ENCODE measurements at regions not wholly inside any gene's neighbourhood (a gene's known extent, or its start where the extent isn't known, plus 50 kb on each side); places are given as distances from the start of the nearest gene placed in this dataset.

DNA sequence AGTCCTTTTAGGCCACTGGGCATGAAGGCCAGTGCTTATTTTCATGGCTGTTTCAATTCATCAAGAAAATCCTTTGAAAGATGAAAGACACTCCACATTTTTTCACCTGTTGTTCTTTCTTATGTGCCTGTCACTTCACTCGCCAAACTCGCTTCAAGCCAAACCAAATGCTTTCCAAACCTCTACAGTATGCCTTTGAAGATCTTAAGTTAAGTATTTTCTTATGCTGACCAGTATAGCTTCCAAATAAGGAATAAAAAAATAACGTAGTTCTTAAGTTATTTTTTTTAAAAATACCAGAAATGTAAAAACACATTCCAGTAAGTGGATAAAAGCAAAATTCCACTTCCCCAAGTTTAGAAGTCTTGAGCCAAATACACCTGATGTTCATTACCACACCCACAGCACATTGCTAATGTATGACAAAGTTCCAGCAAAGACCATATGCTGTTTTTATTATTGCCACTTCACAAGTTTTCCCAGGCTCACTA is 186.1 kb downstream of the MTERF1 start:
- TF ChIP-seq, protein P1, sequence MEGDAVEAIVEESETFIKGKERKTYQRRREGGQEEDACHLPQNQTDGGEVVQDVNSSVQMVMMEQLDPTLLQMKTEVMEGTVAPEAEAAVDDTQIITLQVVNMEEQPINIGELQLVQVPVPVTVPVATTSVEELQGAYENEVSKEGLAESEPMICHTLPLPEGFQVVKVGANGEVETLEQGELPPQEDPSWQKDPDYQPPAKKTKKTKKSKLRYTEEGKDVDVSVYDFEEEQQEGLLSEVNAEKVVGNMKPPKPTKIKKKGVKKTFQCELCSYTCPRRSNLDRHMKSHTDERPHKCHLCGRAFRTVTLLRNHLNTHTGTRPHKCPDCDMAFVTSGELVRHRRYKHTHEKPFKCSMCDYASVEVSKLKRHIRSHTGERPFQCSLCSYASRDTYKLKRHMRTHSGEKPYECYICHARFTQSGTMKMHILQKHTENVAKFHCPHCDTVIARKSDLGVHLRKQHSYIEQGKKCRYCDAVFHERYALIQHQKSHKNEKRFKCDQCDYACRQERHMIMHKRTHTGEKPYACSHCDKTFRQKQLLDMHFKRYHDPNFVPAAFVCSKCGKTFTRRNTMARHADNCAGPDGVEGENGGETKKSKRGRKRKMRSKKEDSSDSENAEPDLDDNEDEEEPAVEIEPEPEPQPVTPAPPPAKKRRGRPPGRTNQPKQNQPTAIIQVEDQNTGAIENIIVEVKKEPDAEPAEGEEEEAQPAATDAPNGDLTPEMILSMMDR (IDR thresholded peaks at IDR 0.05), result no peak
- no peak for TF ChIP-seq EZH2 (IDR thresholded peaks at IDR 0.05; ENCODE audit: borderline replicate concordance, insufficient read depth, low read depth, low read length, poor library complexity, severe bottlenecking)
- H4K20me1 ChIP-seq (ENCODE audit: control insufficient read depth, insufficient read depth, low read length, poor library complexity, severe bottlenecking), result no peaks in the 10 kb centered on the region
- Mint-ChIP-seq H3K27ac (no peak overlapping the region), H3K4me3 (no peak overlapping the region), H3K9me3 (ENCODE audit: insufficient read depth) (no peaks in the 10 kb centered on the region), H3K4me1 (no peaks in the 10 kb centered on the region), H3K27me3 (no peaks in the 10 kb centered on the region)
- ChIA-PET CTCF (no interaction called here), POLR2A (no interaction called here)
- ATAC-seq (ENCODE audit: low read depth) (no peak), DNase-seq (no peak)
- H3K9me3 ChIP-seq (ENCODE audit: control extremely low read depth in 1 of 3, control insufficient read depth in 2 of 3, insufficient read depth in 1 of 3, low read length in 2 of 3), result peaks cover 0 to 13% (median 6%) of the 10 kb centered on the region in 3 donors
- no peaks in the 10 kb centered on the region for H3K27me3 ChIP-seq (replicated peaks in 1 of 4; ENCODE audit: control extremely low read depth in 1 of 4, control insufficient read depth in 3 of 4, insufficient read depth in 4 of 4, low read length in 3 of 4)
- no peaks in the 10 kb centered on the region for H3K79me2 ChIP-seq (ENCODE audit: control insufficient read depth, insufficient read depth, low read length)
- no peaks in the 10 kb centered on the region for H3K4me1 ChIP-seq (ENCODE audit: control insufficient read depth in 2 of 2, insufficient read depth in 2 of 2, low read length in 2 of 2)
- H3K4me3 ChIP-seq (ENCODE audit: control extremely low read depth in 1 of 5, extremely low read depth in 1 of 5, insufficient read depth in 1 of 5, low read depth in 2 of 5, low read length in 4 of 5), result no peak overlapping the region
- no CpG with 5 or more reads among the region's 3 CpGs for WGBS (ENCODE audit: insufficient coverage)
- H2AFZ ChIP-seq (ENCODE audit: insufficient read depth, low read depth, low read length, poor library complexity, severe bottlenecking), result no peak overlapping the region
- H3K9ac ChIP-seq (ENCODE audit: low read length), result no peak overlapping the region
- H3K36me3 ChIP-seq (replicated peaks in 1 of 2; ENCODE audit: control extremely low read depth in 1 of 2, control insufficient read depth in 1 of 2, extremely low read depth in 1 of 2, insufficient read depth in 2 of 2, low read length in 1 of 2), result no peaks in the 10 kb centered on the region
- no peak overlapping the region for H3K27ac ChIP-seq (ENCODE audit: low read length in 2 of 2)
- intact Hi-C loops (cut with micrococcal nuclease), result no loop called here
- no peak overlapping the region for H3K4me2 ChIP-seq (replicated peaks; ENCODE audit: low read depth, low read length, poor library complexity, severe bottlenecking)

GRCh38 chr7:91710881-91711280 is 169.6 kb downstream of the MTERF1 start:
- Histone ChIP-seq H3K4me1 (ENCODE audit: control insufficient read depth in 2 of 2, insufficient read depth in 2 of 2, low read length in 2 of 2) (no peaks in the 10 kb centered on the region), H3K27me3 (replicated peaks in 1 of 4; ENCODE audit: control extremely low read depth in 1 of 4, control insufficient read depth in 3 of 4, insufficient read depth in 4 of 4, low read length in 3 of 4) (no peaks in the 10 kb centered on the region), H3K79me2 (ENCODE audit: control insufficient read depth, insufficient read depth, low read length) (no peaks in the 10 kb centered on the region), H2AFZ (ENCODE audit: insufficient read depth, low read depth, low read length, poor library complexity, severe bottlenecking) (no peak overlapping the region), H3K27ac (ENCODE audit: low read length in 2 of 2) (no peak overlapping the region), H3K4me2 (replicated peaks; ENCODE audit: low read depth, low read length, poor library complexity, severe bottlenecking) (no peak overlapping the region), H3K36me3 (replicated peaks in 1 of 2; ENCODE audit: control extremely low read depth in 1 of 2, control insufficient read depth in 1 of 2, extremely low read depth in 1 of 2, insufficient read depth in 2 of 2, low read length in 1 of 2) (no peaks in the 10 kb centered on the region), H3K9me3 (ENCODE audit: control extremely low read depth in 1 of 3, control insufficient read depth in 2 of 3, insufficient read depth in 1 of 3, low read length in 2 of 3) (peaks cover 1 to 18% (median 13%) of the 10 kb centered on the region in 3 donors), H4K20me1 (ENCODE audit: control insufficient read depth, insufficient read depth, low read length, poor library complexity, severe bottlenecking) (no peaks in the 10 kb centered on the region), H3K9ac (ENCODE audit: low read length) (no peak overlapping the region), H3K4me3 (ENCODE audit: control extremely low read depth in 1 of 5, extremely low read depth in 1 of 5, insufficient read depth in 1 of 5, low read depth in 2 of 5, low read length in 4 of 5) (no peak overlapping the region)
- TF ChIP-seq, protein P1 (IDR thresholded peaks at IDR 0.05), result no peak
- peaks cover 17% of the 10 kb centered on the region for H3K9me3 Mint-ChIP-seq (ENCODE audit: insufficient read depth)
- no peak overlapping the region for H3K27ac Mint-ChIP-seq
- POLR2A ChIA-PET, result no interaction called here
- no peaks in the 10 kb centered on the region for H3K27me3 Mint-ChIP-seq
- no CpG with 5 or more reads among the region's 1 CpG for WGBS (ENCODE audit: insufficient coverage)
- H3K4me1 Mint-ChIP-seq, result no peaks in the 10 kb centered on the region
- no peak for DNase-seq
- no peak overlapping the region for H3K4me3 Mint-ChIP-seq
- CTCF ChIA-PET, result no interaction called here
- intact Hi-C loops (cut with micrococcal nuclease), result no loop called here
- ATAC-seq (ENCODE audit: low read depth), result no peak
